Kidney (tissue), 13 donors: ENCODE measurements at regions not wholly inside any gene's neighbourhood (a gene's known extent, or its start where the extent isn't known, plus 50 kb on each side); places are given as distances from the start of the nearest gene placed in this dataset.

Source experiments
- DNase-seq, 5 donors: peaks; one replicate each; pipeline ENCODE4 v3.0.0-alpha.2; 2013 to 2020
- FAIRE-seq: peaks from 2 replicates; lab custom pipeline; 2012; peaks lifted over from hg19 to GRCh38; lab: Jason Lieb, UNC
- H3K27ac ChIP-seq, 2 donors: one replicate each; pipeline ENCODE4 v1.7.0; 2013; ENCODE audit warnings: low read depth in 2 of 2, low read length in 2 of 2, inconsistent platforms in 1 of 2
- H3K27me3 ChIP-seq: one replicate; pipeline ENCODE4 v1.7.1; 2013; ENCODE audit warnings: low read length, inconsistent platforms; ENCODE audit not compliant: control insufficient read depth, insufficient read depth
- H3K36me3 ChIP-seq, 3 donors: one replicate each; pipeline versions ENCODE4 v1.7.0 to v1.7.1; 2013; ENCODE audit warnings: low read length in 3 of 3, control low read depth in 1 of 3, inconsistent platforms in 1 of 3; ENCODE audit not compliant: insufficient read depth in 3 of 3, control insufficient read depth in 2 of 3
- H3K4me1 ChIP-seq, 3 donors: one replicate each; pipeline versions ENCODE4 v1.7.0 to v1.7.1; 2013; ENCODE audit warnings: low read length in 3 of 3, inconsistent platforms in 1 of 3, low read depth in 1 of 3; ENCODE audit not compliant: control insufficient read depth in 2 of 3, insufficient read depth in 2 of 3
- H3K4me3 ChIP-seq, 3 donors: one replicate each; pipeline versions ENCODE4 v1.7.0 to v1.8.1; 2013; ENCODE audit warnings: low read length in 3 of 3, control low read depth in 1 of 3, inconsistent platforms in 1 of 3
- H3K9ac ChIP-seq, 3 donors: one replicate each; pipeline versions ENCODE4 v1.7.0 to v1.7.1; 2013; ENCODE audit warnings: low read length in 3 of 3, control low read depth in 1 of 3, inconsistent platforms in 1 of 3
- H3K9me3 ChIP-seq, 3 donors: one replicate each; pipeline versions ENCODE4 v1.7.0 to v1.7.1; 2013; ENCODE audit warnings: low read length in 3 of 3, control low read depth in 1 of 3, inconsistent platforms in 1 of 3; ENCODE audit not compliant: control insufficient read depth in 2 of 3, insufficient read depth in 1 of 3
- CTCF ChIP-seq: IDR thresholded peaks from 3 replicates; pipeline ENCODE4 v1.5.1; 2012; ENCODE audit warnings: mild to moderate bottlenecking, moderate library complexity, borderline replicate concordance; ENCODE audit not compliant: insufficient read depth; ENCODE audit errors: extremely low read depth
- intact Hi-C: fragments of 100-400 bp; cut with DNase I; formaldehyde crosslinking; loops from one replicate; pipeline ENCODE4 v1.11.1; 2022
- donor health status: control.
- donor health status: control.
- donor health status: control.
- donor health status: control.
- donor health status: control.
- donor health status: DM: yes; HTN: yes; CAD: no.
- donor health status: Normal renal cell carcinoma (clear cell type).

GRCh38 chr3:105959851-105960250 is 91.0 kb upstream of the CBLB start:
- Histone ChIP-seq H3K27me3 (no peaks in the 10 kb centered on the region), H3K9ac (no peak overlapping the region), H3K4me1 (no peaks in the 10 kb centered on the region), H3K27ac (no peak overlapping the region), H3K9me3 (no peaks in the 10 kb centered on the region), H3K36me3 (no peaks in the 10 kb centered on the region), H3K4me3 (no peak overlapping the region)
- intact Hi-C loops = no loop called here
- no peak for FAIRE-seq
- TF ChIP-seq CTCF = no peak
- no peak for DNase-seq

GRCh38 chr3:105960381-105960780 is 91.6 kb upstream of the CBLB start:
- H3K4me3 ChIP-seq = no peak overlapping the region
- no peak for TF ChIP-seq CTCF
- no peaks in the 10 kb centered on the region for H3K4me1 ChIP-seq
- no peak overlapping the region for H3K9ac ChIP-seq
- H3K9me3 ChIP-seq = no peaks in the 10 kb centered on the region
- FAIRE-seq = no peak
- H3K27ac ChIP-seq = no peak overlapping the region
- no peaks in the 10 kb centered on the region for H3K36me3 ChIP-seq
- intact Hi-C loops = no loop called here
- H3K27me3 ChIP-seq = no peaks in the 10 kb centered on the region
- no peak for DNase-seq

GRCh38 chr3:105963161-105963560 is 94.3 kb upstream of the CBLB start:
- no peak for FAIRE-seq
- no peak for TF ChIP-seq CTCF
- no peaks in the 10 kb centered on the region for H3K4me1 ChIP-seq

GRCh38 chr3:105965384-105965783 is 96.6 kb upstream of the CBLB start:
- FAIRE-seq = no peak
- DNase-seq = peak in 1 of 5 donors; percentile 39
- intact Hi-C loops = no loop called here
- Histone ChIP-seq H3K4me1 (no peaks in the 10 kb centered on the region), H3K4me3 (no peak overlapping the region), H3K9ac (no peak overlapping the region), H3K9me3 (no peaks in the 10 kb centered on the region), H3K27ac (no peak overlapping the region), H3K27me3 (no peaks in the 10 kb centered on the region), H3K36me3 (no peaks in the 10 kb centered on the region)
- no peak for TF ChIP-seq CTCF

More at GRCh38 chr3:105963161-105963560, 94.3 kb upstream of the CBLB start:
- Histone ChIP-seq H3K9me3 (no peaks in the 10 kb centered on the region), H3K36me3 (no peaks in the 10 kb centered on the region), H3K27me3 (no peaks in the 10 kb centered on the region), H3K9ac (no peak overlapping the region), H3K27ac (no peak overlapping the region), H3K4me3 (no peak overlapping the region)
- no peak for DNase-seq
- intact Hi-C loops = no loop called here
